ENCODE measurements at regions not wholly inside any gene's neighbourhood (a gene's known extent, or its start where the extent isn't known, plus 50 kb on each side); places are given as distances from the start of the nearest gene placed in this dataset.
A peak's percentile ranks its signal among the peaks of the same experiment; 100 is the strongest.

GRCh38 chr10:78863906-78864239 lies 204.9 kb upstream of the ZMIZ1 start:
- no peaks in the 10 kb centered on the region for H3K36me3 ChIP-seq (replicated peaks in 1 of 2)
- H3K4me3 ChIP-seq: no peak overlapping the region
- DNase-seq: peak in 1 of 7 donors; percentile 13
- H3K4me1 ChIP-seq (replicated peaks in 1 of 2): no peaks in the 10 kb centered on the region
- no peak for TF ChIP-seq POLR2A (IDR thresholded peaks at IDR 0.05)
- TF ChIP-seq, protein P1, sequence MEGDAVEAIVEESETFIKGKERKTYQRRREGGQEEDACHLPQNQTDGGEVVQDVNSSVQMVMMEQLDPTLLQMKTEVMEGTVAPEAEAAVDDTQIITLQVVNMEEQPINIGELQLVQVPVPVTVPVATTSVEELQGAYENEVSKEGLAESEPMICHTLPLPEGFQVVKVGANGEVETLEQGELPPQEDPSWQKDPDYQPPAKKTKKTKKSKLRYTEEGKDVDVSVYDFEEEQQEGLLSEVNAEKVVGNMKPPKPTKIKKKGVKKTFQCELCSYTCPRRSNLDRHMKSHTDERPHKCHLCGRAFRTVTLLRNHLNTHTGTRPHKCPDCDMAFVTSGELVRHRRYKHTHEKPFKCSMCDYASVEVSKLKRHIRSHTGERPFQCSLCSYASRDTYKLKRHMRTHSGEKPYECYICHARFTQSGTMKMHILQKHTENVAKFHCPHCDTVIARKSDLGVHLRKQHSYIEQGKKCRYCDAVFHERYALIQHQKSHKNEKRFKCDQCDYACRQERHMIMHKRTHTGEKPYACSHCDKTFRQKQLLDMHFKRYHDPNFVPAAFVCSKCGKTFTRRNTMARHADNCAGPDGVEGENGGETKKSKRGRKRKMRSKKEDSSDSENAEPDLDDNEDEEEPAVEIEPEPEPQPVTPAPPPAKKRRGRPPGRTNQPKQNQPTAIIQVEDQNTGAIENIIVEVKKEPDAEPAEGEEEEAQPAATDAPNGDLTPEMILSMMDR (IDR thresholded peaks at IDR 0.05): no peak
- no peaks in the 10 kb centered on the region for H3K27me3 ChIP-seq
- intact Hi-C loops (cut with DNase I): no loop called here
- H3K9me3 ChIP-seq (replicated peaks in 1 of 3): no peaks in the 10 kb centered on the region
- no peak overlapping the region for H3K27ac ChIP-seq
- WGBS, 4 donors: 96 to 100% (median 98%) methylated on average over 1 of the region's 1 CpG

- intact Hi-C loops (cut with DNase I): no loop called here
- Histone ChIP-seq H3K9me3 (replicated peaks in 1 of 3) (no peaks in the 10 kb centered on the region), H3K4me1 (replicated peaks in 1 of 2) (no peaks in the 10 kb centered on the region), H3K4me3 (no peak overlapping the region), H3K36me3 (replicated peaks in 1 of 2) (no peaks in the 10 kb centered on the region), H3K27me3 (no peaks in the 10 kb centered on the region), H3K27ac (no peak overlapping the region)
- TF ChIP-seq, protein P1 (IDR thresholded peaks at IDR 0.05): no peak
- TF ChIP-seq POLR2A (IDR thresholded peaks at IDR 0.05): no peak
- DNase-seq: no peak
- 90 to 92% (median 91%) methylated on average over 13 to 14 of the region's 14 CpGs for WGBS, 4 donors
These were observed 203.8 kb upstream of the ZMIZ1 start for GRCh38 chr10:78864761-78865537.

- no peaks in the 10 kb centered on the region for H3K27me3 ChIP-seq
- TF ChIP-seq, protein P1 (IDR thresholded peaks at IDR 0.05): no peak
- no peak for TF ChIP-seq POLR2A (IDR thresholded peaks at IDR 0.05)
- 10 to 40% (median 30%) methylated on average over 2 to 4 of the region's 4 CpGs; no CpG with 5 or more reads in 1 of the 4 donors for WGBS, 4 donors
These were observed 203.3 kb upstream of the ZMIZ1 start for GRCh38 chr10:78865538-78865875.

GRCh38 chr10:78865931-78866717 lies 202.6 kb upstream of the ZMIZ1 start:
- Histone ChIP-seq H3K27ac (no peak overlapping the region), H3K9me3 (replicated peaks in 1 of 3) (no peaks in the 10 kb centered on the region), H3K4me1 (replicated peaks in 1 of 2) (no peaks in the 10 kb centered on the region), H3K4me3 (no peak overlapping the region), H3K27me3 (no peaks in the 10 kb centered on the region), H3K36me3 (replicated peaks in 1 of 2) (no peaks in the 10 kb centered on the region)
- intact Hi-C loops (cut with DNase I): no loop called here
- TF ChIP-seq POLR2A (IDR thresholded peaks at IDR 0.05): no peak
- TF ChIP-seq, protein P1 (IDR thresholded peaks at IDR 0.05): no peak
- DNase-seq: no peak
- 93 to 94% (median 94%) methylated on average over 7 to 12 of the region's 12 CpGs for WGBS, 4 donors

More at GRCh38 chr10:78865538-78865875, 203.3 kb upstream of the ZMIZ1 start:
- no peaks in the 10 kb centered on the region for H3K4me1 ChIP-seq (replicated peaks in 1 of 2)
- intact Hi-C loops (cut with DNase I): no loop called here
- no peak overlapping the region for H3K4me3 ChIP-seq
- H3K36me3 ChIP-seq (replicated peaks in 1 of 2): no peaks in the 10 kb centered on the region
- H3K9me3 ChIP-seq (replicated peaks in 1 of 3): no peaks in the 10 kb centered on the region
- H3K27ac ChIP-seq: no peak overlapping the region
- DNase-seq: peak in 6 of 7 donors; percentile 54 to 77 (median 70)
